HepG2 (cell line): ENCODE measurements at regions not wholly inside any gene's neighbourhood (a gene's known extent, or its start where the extent isn't known, plus 50 kb on each side); places are given as distances from the start of the nearest gene placed in this dataset.

Experiments
- ATAC-seq: fragments of 200-7000 bp; cut with Tn5 transposase; 3 replicates; pipeline ENCODE4 v1.9.1; 2020; ENCODE audit warnings: mild to moderate bottlenecking, moderate library complexity
- BruUV-seq: library from RNA; stranded (reverse); fragments of 400-500 nt; replicated peaks from 2 replicates; lab custom pipeline; 2021; lab: Mats Ljungman, UMichigan
- CTCF ChIA-PET: fragments of 300-600 bp; formaldehyde crosslinking; extraction: SDS; loops from one replicate; lab custom pipeline; 2021; ENCODE audit warnings: low total read pairs, inconsistent platforms, low intra/inter-chr PET ratio; lab: Yijun Ruan, JAX
- POLR2A ChIA-PET: fragments of 350-600 bp; sonication (Branson Sonifier 250); formaldehyde crosslinking; loops from one replicate; lab custom pipeline; 2020; ENCODE audit warnings: antibody characterized with exemption, inconsistent platforms; lab: Yijun Ruan, JAX
- DNase-seq: peaks from one replicate; pipeline ENCODE4 v3.0.0-alpha.2; 2015; ENCODE audit warnings: low spot score
- FAIRE-seq: peaks from 3 replicates; lab custom pipeline; 2011; peaks lifted over from hg19 to GRCh38; lab: Jason Lieb, UNC
- H2AFZ ChIP-seq: one replicate; pipeline ENCODE4 v1.6.1; 2011; ENCODE audit warnings: low read length, inconsistent platforms
- H3K27ac ChIP-seq: fragments of 300-600 bp; 3 replicates; pipeline ENCODE4 v1.8.0; 2011; ENCODE audit warnings: mixed run types, mild to moderate bottlenecking, mixed read lengths, low read length, inconsistent platforms; ENCODE audit not compliant: insufficient read depth; ENCODE audit errors: extremely low read length
- H3K27me3 ChIP-seq, 2 experiments: fragments of 200-600 bp in 1 of 2; 2 replicates in 1 of 2; 3 replicates in 1 of 2; pipeline versions ENCODE4 v1.6.0 to v1.8.0; 2011; ENCODE audit warnings: low read length in 2 of 2, mild to moderate bottlenecking in 2 of 2, moderate library complexity in 2 of 2, inconsistent platforms in 1 of 2; ENCODE audit not compliant: insufficient read depth in 2 of 2, control insufficient read depth in 1 of 2
- H3K36me3 ChIP-seq, 2 experiments: fragments of 200-600 bp in 1 of 2; replicated peaks in 1 of 2; 2 replicates in 1 of 2; 3 replicates in 1 of 2; pipeline versions ENCODE4 v1.5.1 to v1.8.0; 2011; ENCODE audit warnings: low read length in 2 of 2, inconsistent platforms in 1 of 2; ENCODE audit not compliant: insufficient read depth in 2 of 2, control insufficient read depth in 1 of 2
- H3K4me1 ChIP-seq: 2 replicates; pipeline ENCODE4 v1.5.1; 2012; ENCODE audit warnings: low read length, inconsistent platforms; ENCODE audit not compliant: insufficient read depth
- H3K4me2 ChIP-seq: 2 replicates; pipeline ENCODE4 v1.6.0; 2011; ENCODE audit warnings: low read depth, low read length, inconsistent platforms
- H3K4me3 ChIP-seq, 3 experiments: fragments of 200-600 bp in 1 of 3; sonication (generic), shearing (Covaris generic) in 1 of 3; replicated peaks in 1 of 3; 2 replicates each; pipeline ENCODE4 v1.5.1; 2011 to 2016; ENCODE audit warnings: low read length in 3 of 3, inconsistent platforms in 2 of 3, low read depth in 2 of 3, mild to moderate bottlenecking in 2 of 3, control low read depth in 1 of 3, mixed read lengths in 1 of 3; ENCODE audit not compliant: insufficient read depth in 1 of 3
- H3K79me2 ChIP-seq: one replicate; pipeline ENCODE4 v1.6.1; 2011; ENCODE audit warnings: low read length, inconsistent platforms; ENCODE audit not compliant: insufficient read depth
- H3K9ac ChIP-seq: 2 replicates; pipeline ENCODE4 v1.6.0; 2011; ENCODE audit warnings: mild to moderate bottlenecking, low read depth, low read length, inconsistent platforms; ENCODE audit not compliant: insufficient read depth
- H3K9me3 ChIP-seq: 2 replicates; pipeline ENCODE4 v1.5.1; 2012; ENCODE audit warnings: mild to moderate bottlenecking, low read length
- H4K20me1 ChIP-seq: 2 replicates; pipeline ENCODE4 v1.6.0; 2011; ENCODE audit warnings: inconsistent platforms, mild to moderate bottlenecking, low read length, moderate library complexity; ENCODE audit not compliant: insufficient read depth
- FIP1L1 ChIP-seq: fragments of 200-400 bp; formaldehyde crosslinking; IDR thresholded peaks from 2 replicates; pipeline ENCODE4 v1.6.1; 2018; ENCODE audit warnings: low read depth, mild to moderate bottlenecking, low read length, moderate library complexity, borderline replicate concordance; ENCODE audit not compliant: insufficient read depth
- YEATS4 ChIP-seq: sonication (generic); formaldehyde crosslinking; IDR thresholded peaks from 2 replicates; pipeline ENCODE4 v1.4.0; 2020; ENCODE audit warnings: missing genetic modification reagents, borderline replicate concordance
- ZEB1 ChIP-seq: IDR thresholded peaks from 2 replicates; pipeline ENCODE4 v1.6.1; 2012; ENCODE audit warnings: mild to moderate bottlenecking, low read depth, inconsistent platforms; ENCODE audit not compliant: insufficient replicate concordance
- ZNF644 ChIP-seq: IDR thresholded peaks from 2 replicates; pipeline ENCODE4 v1.6.1; 2016; ENCODE audit warnings: low read depth
- ZNF75D ChIP-seq: sonication (generic); formaldehyde crosslinking; IDR thresholded peaks from 2 replicates; pipeline ENCODE4 v1.8.1; 2023; ENCODE audit warnings: missing genetic modification reagents, mild to moderate bottlenecking, borderline replicate concordance
- ZSCAN25 ChIP-seq: sonication (generic); formaldehyde crosslinking; IDR thresholded peaks from 2 replicates; pipeline ENCODE4 v1.8.0; 2022; ENCODE audit warnings: mild to moderate bottlenecking, missing genetic modification reagents
- WGBS: methylation state at CpG from one replicate; pipeline ENCODE4 v1.1.6; 2017; ENCODE audit warnings: low lambda C conversion rate; 5-methylcytosine and 5-hydroxymethylcytosine counted together
- in situ Hi-C: cut with HindIII; loops from 2 replicates; pipeline ENCODE4 v1.10.0; 2017; ENCODE audit warnings: low pct_unique_long_range_greater_than_20kb; ENCODE audit not compliant: extremely low pct_ligation_motif_present
- intact Hi-C: fragments of 100-400 bp; cut with micrococcal nuclease; formaldehyde crosslinking; loops from one replicate; pipeline ENCODE4 v1.10.0; 2022; ENCODE audit not compliant: unreplicated experiment

- no peak for TF ChIP-seq ZNF75D (CRISPR knock-in tag)
- intact Hi-C loops, result no loop called here
- peaks cover 28% of the 10 kb centered on the region for H3K4me1 ChIP-seq
These were observed 456.3 kb downstream of the MIAT start for GRCh38 chr22:27113641-27114040.

GRCh38 chr22:27114186-27114585 is 456.8 kb downstream of the MIAT start:
- DNase-seq (no peak), FAIRE-seq (no peak), ATAC-seq (no peak)
- Histone ChIP-seq H3K27ac (no peak overlapping the region), H3K27me3 (no peaks in the 10 kb centered on the region), H3K36me3 (no peaks in the 10 kb centered on the region), H3K9me3 (peaks cover 6% of the 10 kb centered on the region; the same call in 1 of the 2 replicates), H2AFZ (no peak overlapping the region), H3K4me1 (peaks cover 28% of the 10 kb centered on the region), H3K9ac (no peak overlapping the region), H4K20me1 (no peaks in the 10 kb centered on the region), H3K79me2 (no peaks in the 10 kb centered on the region), H3K4me3 (no peak overlapping the region), H3K4me2 (no peak overlapping the region)
- in situ Hi-C loops (no loop called here), intact Hi-C loops (no loop called here)
- no peak for TF ChIP-seq ZNF644 (CRISPR knock-in tag)
- no peak for TF ChIP-seq ZSCAN25 (CRISPR knock-in tag)
- no peak for TF ChIP-seq YEATS4 (CRISPR knock-in tag)
- no peak for TF ChIP-seq ZEB1
- no peak for TF ChIP-seq FIP1L1
- no TSS peak for BruUV-seq
- ChIA-PET CTCF (no interaction called here), POLR2A (no interaction called here)
- 69% methylated on average over 9 of the region's 9 CpGs for WGBS

More at GRCh38 chr22:27113641-27114040, 456.3 kb downstream of the MIAT start:
- CTCF ChIA-PET, result no interaction called here
- POLR2A ChIA-PET, result no interaction called here
- Histone ChIP-seq H3K4me2 (no peak overlapping the region), H3K9ac (no peak overlapping the region), H2AFZ (no peak overlapping the region), H3K9me3 (peaks cover 6% of the 10 kb centered on the region; the same call in 1 of the 2 replicates), H3K79me2 (no peaks in the 10 kb centered on the region), H3K27ac (no peak overlapping the region), H4K20me1 (no peaks in the 10 kb centered on the region), H3K36me3 (no peaks in the 10 kb centered on the region), H3K4me3 (no peak overlapping the region), H3K27me3 (no peaks in the 10 kb centered on the region)
- BruUV-seq, result no TSS peak
- ATAC-seq (no peak), FAIRE-seq (no peak), DNase-seq (no peak)
- in situ Hi-C loops, result no loop called here
